Fibroblast of skin of left quadriceps (primary cell): ENCODE measurements at regions not wholly inside any gene's neighbourhood (a gene's known extent, or its start where the extent isn't known, plus 50 kb on each side); places are given as distances from the start of the nearest gene placed in this dataset.
"Not testable (repeated sequence)": the region's sequence is repeated elsewhere in the genome, so short reads cannot be mapped to it uniquely, and the experiment has no call there.

Source experiments
- DNase-seq, 2 experiments: peaks; one replicate each; pipeline ENCODE4 v3.0.0-alpha.2; 2013; ENCODE audit warnings: low read depth in 2 of 2

GRCh38 chr5:88615767-88616166 is 267.2 kb downstream of the MEF2C start:
- DNase-seq: not testable (repeated sequence)

GRCh38 chr5:88613051-88613450 is 269.9 kb downstream of the MEF2C start:
- DNase-seq: no peak

- DNase-seq: no peak
Measured at GRCh38 chr5:88610586-88610985, 272.4 kb downstream of the MEF2C start.

- DNase-seq: no peak
Measured at GRCh38 chr5:88607492-88607891, 275.5 kb downstream of the MEF2C start.

- no peak for DNase-seq
Measured at GRCh38 chr5:88606626-88607025, 276.4 kb downstream of the MEF2C start.

GRCh38 chr5:88606173-88606572 is 276.8 kb downstream of the MEF2C start:
- DNase-seq: no peak

- DNase-seq: no peak
Measured at GRCh38 chr5:88602584-88602983, 280.4 kb downstream of the MEF2C start.

GRCh38 chr5:88594441-88594840 is 288.5 kb downstream of the MEF2C start:
- DNase-seq: no peak

- no peak for DNase-seq
Measured at GRCh38 chr5:88588609-88589008, 294.4 kb downstream of the MEF2C start.

GRCh38 chr5:88583471-88583870 is 299.5 kb downstream of the MEF2C start:
- no peak for DNase-seq

- DNase-seq: no peak
Measured at GRCh38 chr5:88558366-88558765, 289.7 kb upstream of the TMEM161B start.

- no peak for DNase-seq
Measured at GRCh38 chr5:88557881-88558280, 289.2 kb upstream of the TMEM161B start.

- DNase-seq: no peak
Measured at GRCh38 chr5:88557131-88557530, 288.5 kb upstream of the TMEM161B start.

GRCh38 chr5:88556406-88556805 is 287.8 kb upstream of the TMEM161B start:
- DNase-seq: no peak

- no peak for DNase-seq
Measured at GRCh38 chr5:88555674-88556073, 287.0 kb upstream of the TMEM161B start.

- DNase-seq: no peak
Measured at GRCh38 chr5:88553986-88554385, 285.3 kb upstream of the TMEM161B start.

GRCh38 chr5:88553136-88553875 is 284.7 kb upstream of the TMEM161B start:
- no peak for DNase-seq

GRCh38 chr5:88552426-88552825 is 283.8 kb upstream of the TMEM161B start:
- DNase-seq: no peak

GRCh38 chr5:88551724-88552345 is 283.2 kb upstream of the TMEM161B start:
- no peak for DNase-seq

- DNase-seq: no peak
Measured at GRCh38 chr5:88550736-88551135, 282.1 kb upstream of the TMEM161B start.

GRCh38 chr5:88548136-88548805 is 279.6 kb upstream of the TMEM161B start:
- no peak for DNase-seq

- DNase-seq: no peak
Measured at GRCh38 chr5:88545338-88545737, 276.7 kb upstream of the TMEM161B start.

GRCh38 chr5:88544671-88545070 is 276.0 kb upstream of the TMEM161B start:
- DNase-seq: no peak
